HG02884 (cell line): ENCODE measurements at regions not wholly inside any gene's neighbourhood (a gene's known extent, or its start where the extent isn't known, plus 50 kb on each side); places are given as distances from the start of the nearest gene placed in this dataset.
A peak's percentile ranks its signal among the peaks of the same experiment; 100 is the strongest.

Experiments used
- ATAC-seq: cut with Tn5 transposase; IDR thresholded peaks from one replicate; pipeline ENCODE4 v1.9.1; 2021; ENCODE audit warnings: mild to moderate bottlenecking, moderate library complexity; ENCODE audit not compliant: unreplicated experiment

DNA sequence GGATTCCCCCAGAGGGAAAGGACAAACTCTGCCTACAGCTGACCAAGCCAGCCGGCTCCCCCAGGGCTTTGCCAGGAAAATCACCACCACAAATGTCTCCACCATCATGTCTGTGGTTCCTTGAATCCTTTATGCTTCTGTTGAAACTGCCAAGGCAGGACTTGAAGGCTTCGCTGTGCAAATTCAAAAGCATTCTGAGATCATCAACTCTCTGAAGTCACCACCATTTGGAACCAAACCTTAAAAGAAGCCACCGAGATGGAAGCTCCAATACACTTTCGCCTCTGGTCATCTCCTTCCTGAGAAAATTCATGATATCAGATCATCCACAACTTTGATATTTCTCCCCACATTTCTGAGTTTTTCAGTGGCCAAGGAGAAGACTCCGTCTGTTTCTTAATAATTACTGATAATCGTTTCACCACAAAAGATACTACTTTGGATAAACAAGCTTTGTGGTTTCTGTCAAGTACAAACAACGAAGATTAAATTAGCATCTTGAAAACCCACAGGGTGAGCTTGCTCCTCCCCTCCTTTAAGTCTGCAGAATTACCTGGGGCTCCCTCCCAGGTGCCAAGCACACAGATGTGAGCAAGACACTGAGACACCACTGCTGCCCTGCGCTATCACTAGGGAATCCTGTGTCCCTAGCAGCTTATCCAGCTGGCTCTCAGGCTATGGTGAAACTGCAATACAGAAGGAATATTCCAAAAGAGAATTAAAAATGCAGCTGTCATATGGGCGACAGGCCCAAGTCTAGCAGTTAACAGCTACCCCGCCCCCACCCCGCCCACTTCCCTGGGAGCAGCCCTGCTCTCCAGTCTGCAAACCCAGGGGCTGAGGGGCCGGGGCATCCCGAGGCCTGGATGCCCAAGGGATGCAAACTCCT lies 125.0 kb upstream of the TBL1X start:
- ATAC-seq: no peak

DNA sequence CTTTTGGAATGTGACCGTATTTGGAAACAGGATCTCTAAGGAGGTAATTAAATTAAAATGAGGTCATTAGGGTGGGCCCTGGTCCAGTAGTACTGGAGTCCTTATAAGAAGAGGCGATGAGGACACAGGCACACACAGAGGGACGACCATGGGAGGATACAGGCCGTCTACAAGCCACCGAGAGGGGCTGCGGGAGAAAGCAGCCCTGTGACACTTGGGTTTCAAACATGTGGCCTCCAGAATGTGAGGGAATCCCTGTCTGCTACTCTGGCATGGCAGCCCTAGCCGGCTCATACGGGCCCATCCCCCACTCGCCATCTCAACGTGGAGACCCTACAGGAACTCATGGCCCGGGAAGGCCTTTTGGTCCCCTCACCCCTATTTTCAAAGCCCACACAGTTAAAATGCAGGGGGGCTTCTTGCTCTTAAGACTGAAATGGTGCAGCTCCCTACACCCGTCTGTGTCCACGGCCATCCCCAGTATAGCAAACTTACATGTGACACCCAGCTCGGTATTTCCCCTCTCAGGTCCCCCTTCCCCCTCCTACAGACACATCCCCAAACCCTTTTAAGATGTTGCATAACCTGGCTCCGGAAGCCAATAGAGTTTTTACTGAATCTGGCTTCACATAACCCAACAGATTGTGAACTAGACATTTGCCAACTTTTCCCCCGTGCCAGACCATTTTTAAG lies 124.1 kb upstream of the TBL1X start:
- ATAC-seq: peak; percentile 40

- ATAC-seq: peak; percentile 85
Observed at GRCh38 chrX:9341291-9342201, 123.3 kb upstream of the TBL1X start.

DNA sequence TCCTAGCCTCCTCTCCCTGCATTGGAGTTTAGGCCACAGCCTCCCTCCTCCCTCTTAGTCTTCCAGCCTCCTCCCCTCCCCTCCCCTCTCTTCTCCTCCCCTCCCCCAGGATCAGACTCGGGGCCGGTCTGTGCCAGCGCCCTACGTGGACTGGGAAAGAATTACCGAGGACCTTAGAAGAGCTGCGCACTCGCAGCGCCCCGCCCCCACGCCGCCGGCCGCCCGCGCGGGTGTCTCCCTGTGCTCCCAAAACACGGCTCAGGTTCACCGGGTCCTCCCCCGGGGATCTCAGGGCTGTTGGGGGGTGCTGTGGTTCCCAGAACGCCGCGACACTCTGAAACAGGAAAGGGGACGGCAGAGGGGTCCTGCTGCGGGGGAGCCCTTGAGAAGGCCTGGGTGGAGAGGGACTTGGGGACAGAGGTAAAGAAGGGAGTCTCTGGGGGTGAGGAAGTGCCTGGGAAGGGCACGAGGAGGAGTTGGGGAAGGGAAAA lies 122.3 kb upstream of the TBL1X start:
- no peak for ATAC-seq

GRCh38 chrX:9343971-9344370 lies 120.9 kb upstream of the TBL1X start:
- ATAC-seq: no peak

- ATAC-seq: no peak
Observed at GRCh38 chrX:9345957-9346356, 118.9 kb upstream of the TBL1X start.

GRCh38 chrX:9349572-9350494 lies 115.0 kb upstream of the TBL1X start:
- ATAC-seq: no peak

GRCh38 chrX:9351126-9351525 lies 113.7 kb upstream of the TBL1X start:
- ATAC-seq: no peak

GRCh38 chrX:9352243-9352642 lies 112.6 kb upstream of the TBL1X start:
- peak; percentile 53 for ATAC-seq

DNA sequence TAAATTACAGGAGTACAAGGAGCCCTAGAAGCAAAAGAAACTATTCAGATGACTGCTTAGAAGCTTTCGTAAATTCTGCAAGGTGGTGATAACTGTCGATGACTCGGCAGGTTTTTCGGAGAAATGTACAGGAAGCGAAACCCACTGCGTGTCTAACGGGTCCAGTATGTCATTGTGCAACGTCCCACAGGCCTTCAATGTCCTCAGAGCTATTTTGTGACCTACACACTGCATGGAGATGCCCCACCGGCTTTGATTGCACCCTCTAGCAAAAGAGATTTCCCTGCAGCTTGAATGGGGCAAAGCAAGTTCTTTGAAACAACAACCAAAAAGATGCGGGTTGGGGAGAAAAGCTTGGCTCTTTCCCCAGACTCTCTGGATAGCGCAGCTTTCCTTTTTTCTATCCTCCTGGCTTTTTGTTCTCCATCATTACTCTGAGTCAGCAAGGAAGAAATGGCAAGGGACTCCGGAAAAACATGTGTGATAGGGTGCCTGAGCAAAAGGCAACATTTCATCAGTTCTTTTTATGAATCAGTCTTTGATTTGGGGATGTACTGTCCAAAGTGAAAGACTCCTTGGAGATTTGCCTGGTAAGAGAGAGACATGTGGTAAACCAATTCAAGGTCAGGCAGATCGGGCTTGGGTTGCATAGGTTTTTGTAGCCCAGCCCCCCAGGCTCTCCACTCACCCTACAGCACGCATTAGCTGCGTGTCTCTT lies 112.0 kb upstream of the TBL1X start:
- ATAC-seq: peak; percentile 67

DNA sequence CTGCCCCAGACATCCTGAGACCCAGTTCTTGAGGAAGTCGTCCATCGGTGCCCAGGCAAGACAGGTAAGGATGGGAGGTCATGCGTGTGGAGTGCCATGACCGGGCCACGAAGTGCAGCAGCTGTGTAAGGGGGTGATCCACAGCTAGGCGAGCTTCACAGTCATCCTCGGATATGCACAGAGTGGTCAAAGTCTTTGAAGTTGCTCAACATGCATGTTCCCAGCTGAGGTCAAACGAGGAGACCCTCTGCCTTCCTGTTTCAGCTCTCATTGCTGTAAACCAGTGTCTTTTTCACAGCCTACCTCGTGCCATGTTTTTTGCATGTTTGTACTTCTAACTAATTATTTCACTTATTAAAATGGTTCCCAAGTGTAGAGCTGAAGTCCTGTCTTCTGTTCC lies 109.9 kb upstream of the TBL1X start:
- no peak for ATAC-seq

DNA sequence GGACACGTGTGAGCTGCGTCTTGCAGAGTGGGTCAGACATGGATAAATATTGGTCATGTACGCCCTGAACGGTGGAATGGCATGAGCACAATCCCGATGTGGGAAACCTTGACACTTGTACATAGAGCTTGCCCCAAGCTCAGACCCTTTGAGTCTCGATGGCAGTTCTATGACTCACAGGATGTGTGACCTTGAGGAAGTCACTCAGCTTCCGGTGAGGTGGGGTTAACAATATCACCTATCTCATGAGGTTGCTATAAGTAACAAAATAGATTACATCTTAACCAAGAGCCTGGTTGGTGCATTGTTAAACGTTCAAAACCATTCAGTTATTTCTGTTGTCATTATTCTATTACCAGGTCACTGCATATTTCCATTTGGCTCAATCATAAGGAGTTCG lies 109.1 kb upstream of the TBL1X start:
- no peak for ATAC-seq

DNA sequence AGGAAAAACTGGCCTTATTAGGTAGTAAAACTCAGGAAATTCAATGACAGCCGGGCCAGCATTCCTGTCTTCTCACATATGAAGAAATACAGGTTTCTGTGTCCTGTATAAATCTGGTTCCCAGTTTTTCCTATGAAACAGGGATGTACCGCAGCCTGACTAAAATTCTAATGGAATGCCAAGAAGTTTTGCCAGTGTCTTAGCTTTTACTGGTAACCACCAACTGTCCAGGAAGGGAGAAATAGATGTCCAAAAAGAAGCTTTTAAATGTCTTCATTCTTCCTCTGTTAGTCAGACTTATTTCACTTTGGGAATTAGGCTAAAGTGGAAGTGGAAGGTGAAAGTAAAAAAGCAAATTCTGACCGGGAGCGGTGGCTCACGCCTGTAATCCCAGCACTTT lies 108.0 kb upstream of the TBL1X start:
- ATAC-seq: no peak

- no peak for ATAC-seq
Observed at GRCh38 chrX:9357518-9358114, 107.2 kb upstream of the TBL1X start.

GRCh38 chrX:9362363-9362928 lies 102.4 kb upstream of the TBL1X start:
- no peak for ATAC-seq

GRCh38 chrX:9367421-9367820 lies 97.4 kb upstream of the TBL1X start:
- no peak for ATAC-seq

DNA sequence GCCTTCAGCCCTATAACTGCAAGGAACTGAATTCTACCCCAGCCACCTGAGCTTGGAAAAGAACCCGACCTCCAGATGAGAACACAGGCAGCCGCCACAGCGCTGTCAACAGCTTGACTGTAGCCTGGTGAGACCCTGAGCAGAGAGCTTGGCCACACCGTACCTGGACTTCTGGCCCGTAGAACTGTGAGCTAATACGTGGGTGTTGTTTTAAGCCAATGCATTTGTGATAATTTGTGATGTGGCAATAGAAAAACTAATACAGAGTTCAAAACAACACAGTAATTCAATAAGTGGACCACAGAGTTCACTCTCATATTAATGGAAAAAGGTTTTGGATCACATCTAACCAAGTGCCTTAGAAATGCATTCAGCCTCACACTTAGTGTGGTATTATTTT lies 96.6 kb upstream of the TBL1X start:
- no peak for ATAC-seq

- no peak for ATAC-seq
Observed at GRCh38 chrX:9369802-9370291, 95.0 kb upstream of the TBL1X start.
